ENCODE measurements at regions not wholly inside any gene's neighbourhood (a gene's known extent, or its start where the extent isn't known, plus 50 kb on each side); places are given as distances from the start of the nearest gene placed in this dataset.

DNA sequence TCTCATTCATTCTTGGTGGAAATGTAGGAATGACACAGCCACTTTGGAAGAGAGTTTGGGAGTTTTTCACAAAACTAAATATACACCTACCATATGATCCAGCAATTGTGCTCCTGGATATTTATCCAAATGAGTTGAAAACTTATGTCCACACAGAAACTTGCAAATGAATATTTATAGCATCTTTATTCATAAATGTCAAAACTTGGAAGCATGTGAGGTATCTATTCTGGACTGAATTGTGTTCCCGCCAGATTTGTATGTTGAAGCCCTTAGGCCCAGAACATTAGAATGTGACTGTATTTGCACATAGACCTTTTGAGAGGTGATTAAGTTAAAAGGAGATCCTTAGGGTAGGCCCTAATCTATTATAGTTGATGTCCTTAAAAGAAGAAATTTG is 409.4 kb upstream of the SYT4 start:
- Histone ChIP-seq H3K4me1 (no peaks in the 10 kb centered on the region), H3K4me3 (no peak overlapping the region), H3K36me3 (no peaks in the 10 kb centered on the region), H3K9me3 (no peaks in the 10 kb centered on the region), H3K27me3 (no peaks in the 10 kb centered on the region), H3K27ac (no peak overlapping the region)
- DNase-seq, result no peak
- intact Hi-C loops (cut with DNase I; ENCODE audit: low total_unique reads), result no loop called here
- TF ChIP-seq, protein P1, sequence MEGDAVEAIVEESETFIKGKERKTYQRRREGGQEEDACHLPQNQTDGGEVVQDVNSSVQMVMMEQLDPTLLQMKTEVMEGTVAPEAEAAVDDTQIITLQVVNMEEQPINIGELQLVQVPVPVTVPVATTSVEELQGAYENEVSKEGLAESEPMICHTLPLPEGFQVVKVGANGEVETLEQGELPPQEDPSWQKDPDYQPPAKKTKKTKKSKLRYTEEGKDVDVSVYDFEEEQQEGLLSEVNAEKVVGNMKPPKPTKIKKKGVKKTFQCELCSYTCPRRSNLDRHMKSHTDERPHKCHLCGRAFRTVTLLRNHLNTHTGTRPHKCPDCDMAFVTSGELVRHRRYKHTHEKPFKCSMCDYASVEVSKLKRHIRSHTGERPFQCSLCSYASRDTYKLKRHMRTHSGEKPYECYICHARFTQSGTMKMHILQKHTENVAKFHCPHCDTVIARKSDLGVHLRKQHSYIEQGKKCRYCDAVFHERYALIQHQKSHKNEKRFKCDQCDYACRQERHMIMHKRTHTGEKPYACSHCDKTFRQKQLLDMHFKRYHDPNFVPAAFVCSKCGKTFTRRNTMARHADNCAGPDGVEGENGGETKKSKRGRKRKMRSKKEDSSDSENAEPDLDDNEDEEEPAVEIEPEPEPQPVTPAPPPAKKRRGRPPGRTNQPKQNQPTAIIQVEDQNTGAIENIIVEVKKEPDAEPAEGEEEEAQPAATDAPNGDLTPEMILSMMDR (IDR thresholded peaks at IDR 0.05), result no peak

DNA sequence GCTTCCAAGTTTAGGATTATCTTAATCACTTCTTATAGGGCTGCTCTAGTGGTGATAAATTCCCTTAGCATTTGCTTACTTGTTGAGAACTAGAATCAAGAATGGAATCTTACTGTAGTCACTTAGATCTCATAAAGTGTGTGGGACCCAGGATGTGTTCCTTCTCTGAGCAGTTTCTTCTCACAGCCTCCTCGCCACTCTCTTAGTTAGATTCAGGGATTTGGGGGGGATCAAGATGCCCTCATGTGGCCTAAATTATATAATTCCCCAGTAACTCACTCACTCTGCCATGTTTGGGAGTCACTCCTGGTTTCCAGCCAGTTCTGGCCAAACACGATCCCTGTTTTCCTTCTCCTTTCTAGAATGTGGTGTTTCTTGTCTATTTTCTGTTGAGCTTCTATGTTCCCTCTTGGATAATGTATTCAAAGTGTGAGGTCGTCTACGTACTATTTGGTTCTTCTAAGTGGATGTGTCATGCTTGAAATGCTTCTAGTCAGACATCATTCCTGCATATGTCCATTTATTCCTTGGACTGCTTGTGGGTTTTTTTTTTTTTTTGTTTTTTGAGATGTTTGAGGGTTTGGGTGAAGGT is 414.9 kb upstream of the SYT4 start:
- Histone ChIP-seq H3K27me3 (no peaks in the 10 kb centered on the region), H3K9me3 (no peaks in the 10 kb centered on the region), H3K4me1 (no peaks in the 10 kb centered on the region), H3K36me3 (no peaks in the 10 kb centered on the region), H3K27ac (no peak overlapping the region), H3K4me3 (no peak overlapping the region)
- DNase-seq, result no peak
- intact Hi-C loops (cut with DNase I; ENCODE audit: low total_unique reads), result no loop called here
- TF ChIP-seq, protein P1 (IDR thresholded peaks at IDR 0.05), result no peak

DNA sequence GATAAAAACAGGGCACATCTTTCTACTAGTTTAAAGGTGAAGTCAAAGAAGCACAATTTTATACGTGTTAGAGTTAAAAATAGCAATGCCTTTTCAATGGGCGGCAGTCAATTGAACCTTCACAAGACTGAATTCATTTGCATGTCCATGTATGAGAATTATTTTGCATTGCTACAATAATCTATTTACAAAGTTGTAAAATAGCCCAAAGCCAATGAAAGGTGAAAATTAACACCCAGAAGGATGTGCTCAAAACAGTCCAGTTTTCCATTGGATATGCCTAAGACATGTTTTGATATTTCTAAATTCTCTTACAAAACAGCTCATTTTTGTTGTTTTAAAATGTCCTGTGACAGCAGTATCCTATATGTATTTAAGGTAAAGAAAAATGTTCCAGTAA is 425.1 kb upstream of the SYT4 start:
- H3K27me3 ChIP-seq, result no peaks in the 10 kb centered on the region
- H3K4me1 ChIP-seq, result no peaks in the 10 kb centered on the region
- DNase-seq, result no peak
- TF ChIP-seq, protein P1 (IDR thresholded peaks at IDR 0.05), result no peak
- no peak overlapping the region for H3K4me3 ChIP-seq
- no peaks in the 10 kb centered on the region for H3K36me3 ChIP-seq
- H3K9me3 ChIP-seq, result no peaks in the 10 kb centered on the region
- no peak overlapping the region for H3K27ac ChIP-seq
- intact Hi-C loops (cut with DNase I; ENCODE audit: low total_unique reads), result no loop called here

DNA sequence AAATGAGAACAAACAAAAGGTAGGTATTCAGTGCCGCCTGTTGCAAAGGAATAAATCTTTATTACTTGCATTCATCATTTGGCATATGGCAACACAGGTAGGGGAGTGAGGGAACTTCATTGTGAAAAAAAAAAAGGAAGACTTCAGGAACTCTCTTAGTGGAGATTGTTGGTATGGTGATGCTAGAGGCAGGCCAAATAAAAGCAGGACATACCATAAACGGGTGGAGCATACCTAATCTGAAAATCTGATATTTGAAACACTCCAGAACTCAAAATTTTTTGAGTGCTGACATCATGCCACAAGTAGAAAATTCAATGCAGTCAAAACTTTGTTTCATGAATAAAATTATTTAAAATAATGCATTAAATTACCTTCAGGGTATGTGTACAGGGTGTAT is 425.8 kb upstream of the SYT4 start:
- TF ChIP-seq, protein P1 (IDR thresholded peaks at IDR 0.05), result no peak
- Histone ChIP-seq H3K9me3 (no peaks in the 10 kb centered on the region), H3K4me3 (no peak overlapping the region), H3K27me3 (no peaks in the 10 kb centered on the region), H3K36me3 (no peaks in the 10 kb centered on the region), H3K4me1 (no peaks in the 10 kb centered on the region), H3K27ac (no peak overlapping the region)
- intact Hi-C loops (cut with DNase I; ENCODE audit: low total_unique reads), result no loop called here
- no peak for DNase-seq

DNA sequence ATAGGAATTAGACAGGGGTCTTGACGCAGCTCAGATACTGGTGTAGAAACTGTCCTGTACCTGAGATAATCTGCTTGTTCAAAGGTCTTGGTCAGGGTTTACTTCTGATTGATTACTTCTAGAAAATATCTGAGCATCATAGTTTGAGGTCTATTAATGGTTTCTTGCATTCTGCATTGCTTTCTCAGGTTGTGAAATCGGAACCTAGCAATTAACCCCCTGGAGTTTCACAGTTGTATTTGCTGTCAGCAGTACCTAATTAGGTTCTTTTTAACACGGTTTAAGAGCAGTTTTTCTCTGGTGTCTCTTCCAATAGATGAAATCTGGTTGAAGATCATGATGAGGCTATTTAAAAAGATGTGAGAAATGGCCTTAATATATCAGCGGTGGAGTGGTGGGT is 428.6 kb upstream of the SYT4 start:
- TF ChIP-seq, protein P1 (IDR thresholded peaks at IDR 0.05), result no peak
- Histone ChIP-seq H3K36me3 (no peaks in the 10 kb centered on the region), H3K4me3 (no peak overlapping the region), H3K27me3 (no peaks in the 10 kb centered on the region), H3K9me3 (no peaks in the 10 kb centered on the region), H3K4me1 (no peaks in the 10 kb centered on the region), H3K27ac (no peak overlapping the region)
- intact Hi-C loops (cut with DNase I; ENCODE audit: low total_unique reads), result no loop called here
- no peak for DNase-seq

DNA sequence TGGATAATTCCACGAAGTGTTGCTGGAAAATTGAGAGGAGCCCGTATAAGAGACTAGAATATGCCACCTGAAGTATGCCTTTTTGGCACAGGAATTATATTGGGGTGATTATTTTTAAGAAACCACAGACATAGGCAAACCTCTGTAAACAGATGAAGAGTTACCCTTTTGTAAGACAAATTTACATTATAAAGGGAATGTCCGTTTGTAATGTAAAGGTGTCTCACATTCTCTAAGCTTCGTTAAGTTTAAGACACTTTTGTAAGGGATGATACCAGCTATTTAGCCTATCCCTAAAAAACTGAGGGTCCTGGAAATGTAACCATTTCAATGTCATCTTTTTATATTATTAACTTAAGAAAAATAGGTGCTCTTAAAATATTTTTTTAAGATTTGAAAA is 432.8 kb upstream of the SYT4 start:
- TF ChIP-seq, protein P1 (IDR thresholded peaks at IDR 0.05), result no peak
- H3K27ac ChIP-seq, result no peak overlapping the region
- no peak for DNase-seq
- intact Hi-C loops (cut with DNase I; ENCODE audit: low total_unique reads), result no loop called here
- H3K36me3 ChIP-seq, result no peaks in the 10 kb centered on the region
- H3K4me3 ChIP-seq, result no peak overlapping the region
- H3K4me1 ChIP-seq, result no peaks in the 10 kb centered on the region
- no peaks in the 10 kb centered on the region for H3K27me3 ChIP-seq
- H3K9me3 ChIP-seq, result no peaks in the 10 kb centered on the region

Measured in tibial artery (tissue), 4 donors.